Keratinocyte (primary cell): ENCODE measurements at regions not wholly inside any gene's neighbourhood (a gene's known extent, or its start where the extent isn't known, plus 50 kb on each side); places are given as distances from the start of the nearest gene placed in this dataset.
"Not testable (repeated sequence)": the region's sequence is repeated elsewhere in the genome, so short reads cannot be mapped to it uniquely, and the experiment has no call there.

ENCODE experiments used
- CTCF ChIP-seq, 3 experiments: IDR thresholded peaks in 1 of 3; conservative IDR thresholded peaks in 1 of 3; optimal IDR thresholded peaks in 1 of 3; 2 replicates in 2 of 3; 3 replicates in 1 of 3; pipeline versions ENCODE3 to v1.5.1; 2011; ENCODE audit warnings: low read length in 3 of 3, mild to moderate bottlenecking in 3 of 3, moderate library complexity in 2 of 3, control low read depth in 1 of 3, inconsistent platforms in 1 of 3; ENCODE audit not compliant: insufficient read depth in 2 of 3; ENCODE audit errors: extremely low read depth in 1 of 3
- EZH2 ChIP-seq: IDR thresholded peaks from one replicate; pipeline ENCODE4 v1.6.1; 2012; ENCODE audit warnings: inconsistent platforms, mild to moderate bottlenecking, low read length, moderate library complexity

- peak in 1 of 3 experiments; percentile 33 for TF ChIP-seq CTCF (optimal IDR thresholded peaks at IDR 0.05 in 1 of 3, IDR thresholded peaks at IDR 0.05 in 1 of 3, conservative IDR thresholded peaks at IDR 0.05 in 1 of 3; ENCODE audit: extremely low read depth in 1 of 3, insufficient read depth in 2 of 3, low read length in 3 of 3)
- not testable (repeated sequence) for TF ChIP-seq EZH2
Observed at GRCh38 chr5:34188001-34188822, 145.2 kb upstream of the C1QTNF3 start.
